ENCODE measurements at regions not wholly inside any gene's neighbourhood (a gene's known extent, or its start where the extent isn't known, plus 50 kb on each side); places are given as distances from the start of the nearest gene placed in this dataset.
"Not testable (repeated sequence)": the region's sequence is repeated elsewhere in the genome, so short reads cannot be mapped to it uniquely, and the experiment has no call there.

DNA sequence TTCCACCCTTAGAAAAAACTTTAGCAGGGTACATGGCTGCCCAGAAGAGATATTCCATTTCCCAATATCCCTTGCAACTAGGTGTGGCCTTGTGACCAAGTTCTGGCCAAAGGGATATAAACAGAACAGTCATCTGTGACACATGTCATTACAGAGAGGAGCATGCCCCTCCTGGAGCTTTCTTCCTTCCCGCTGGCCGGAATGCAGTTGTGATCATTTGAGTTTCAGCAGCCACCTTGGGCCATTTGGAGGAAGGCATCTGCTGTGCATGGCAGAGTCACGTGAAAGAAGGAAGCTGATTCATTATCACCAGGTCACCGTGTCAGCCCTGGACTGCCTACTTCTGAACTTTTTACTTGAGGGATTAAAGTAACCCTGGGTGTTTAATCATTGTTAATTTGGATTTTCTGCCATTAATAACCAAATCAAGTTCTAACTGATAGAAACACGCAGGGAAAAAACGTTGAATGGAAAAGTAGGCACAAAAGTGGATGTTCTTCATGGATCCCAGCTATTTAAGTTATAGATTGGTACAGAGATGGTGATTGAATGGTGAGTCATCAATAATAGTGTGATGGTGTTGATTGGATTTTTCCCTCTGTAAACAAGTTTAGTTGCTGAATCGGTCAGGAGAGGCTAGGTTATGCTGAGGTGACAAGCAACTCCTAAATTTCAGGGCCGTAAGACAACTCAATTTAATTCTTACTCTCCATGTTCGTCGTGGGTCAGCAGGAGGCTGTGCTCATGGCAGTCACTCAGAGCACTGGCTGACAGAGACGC, 80.7 kb upstream of the CCDC167 start:
- no peak for DNase-seq (ENCODE audit: extremely low read depth in 1 of 2, low read depth in 1 of 2)

GRCh38 chr6:37579444-37580067, 79.9 kb upstream of the CCDC167 start:
- no peak for DNase-seq (ENCODE audit: extremely low read depth in 1 of 2, low read depth in 1 of 2)

DNA sequence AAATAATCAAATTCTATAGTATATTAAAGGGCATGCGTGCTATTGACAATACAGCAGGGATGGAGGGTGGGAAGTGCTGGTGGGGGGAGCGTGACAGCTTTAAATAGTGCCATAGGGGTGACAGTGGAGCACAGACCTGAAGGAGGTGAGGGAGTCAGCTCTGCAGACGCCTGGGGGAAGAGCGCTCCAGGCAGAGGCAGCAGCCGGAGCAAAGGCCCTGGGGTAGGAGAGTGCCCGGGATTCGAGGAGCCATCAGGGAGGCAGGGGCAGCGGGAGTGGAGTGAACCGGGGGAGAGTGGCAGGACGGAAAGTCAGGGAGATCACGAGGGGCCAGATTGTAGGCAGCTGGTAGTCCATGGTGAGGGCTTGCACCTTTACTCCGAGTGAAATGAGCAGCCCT, 78.4 kb upstream of the CCDC167 start:
- no peak for DNase-seq (ENCODE audit: extremely low read depth in 1 of 2, low read depth in 1 of 2)

- DNase-seq (ENCODE audit: extremely low read depth in 1 of 2, low read depth in 1 of 2), result no peak
Observed at GRCh38 chr6:37576336-37576737, 76.6 kb upstream of the CCDC167 start.

DNA sequence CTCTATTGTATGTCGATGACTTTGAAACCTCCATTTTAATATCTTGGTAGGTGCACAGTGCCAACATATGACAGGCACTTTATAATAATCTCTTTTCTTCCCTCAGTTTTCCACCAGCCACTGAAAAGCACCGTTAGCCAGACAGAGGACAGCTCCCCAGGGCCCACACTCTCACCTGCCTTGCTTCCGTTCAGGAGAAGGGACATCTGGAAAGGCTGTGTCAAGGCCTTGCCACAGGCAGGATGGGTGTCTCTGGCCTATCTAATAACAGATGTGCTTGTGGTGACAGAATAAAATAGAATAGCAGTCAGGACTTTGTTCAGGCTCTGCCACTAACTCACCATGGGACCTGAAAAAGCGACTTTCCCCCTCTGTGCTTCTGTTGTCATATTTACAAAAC, 75.5 kb upstream of the CCDC167 start:
- DNase-seq (ENCODE audit: extremely low read depth in 1 of 2, low read depth in 1 of 2), result no peak

GRCh38 chr6:37572334-37572733, 72.6 kb upstream of the CCDC167 start:
- DNase-seq (ENCODE audit: extremely low read depth in 1 of 2, low read depth in 1 of 2), result no peak

DNA sequence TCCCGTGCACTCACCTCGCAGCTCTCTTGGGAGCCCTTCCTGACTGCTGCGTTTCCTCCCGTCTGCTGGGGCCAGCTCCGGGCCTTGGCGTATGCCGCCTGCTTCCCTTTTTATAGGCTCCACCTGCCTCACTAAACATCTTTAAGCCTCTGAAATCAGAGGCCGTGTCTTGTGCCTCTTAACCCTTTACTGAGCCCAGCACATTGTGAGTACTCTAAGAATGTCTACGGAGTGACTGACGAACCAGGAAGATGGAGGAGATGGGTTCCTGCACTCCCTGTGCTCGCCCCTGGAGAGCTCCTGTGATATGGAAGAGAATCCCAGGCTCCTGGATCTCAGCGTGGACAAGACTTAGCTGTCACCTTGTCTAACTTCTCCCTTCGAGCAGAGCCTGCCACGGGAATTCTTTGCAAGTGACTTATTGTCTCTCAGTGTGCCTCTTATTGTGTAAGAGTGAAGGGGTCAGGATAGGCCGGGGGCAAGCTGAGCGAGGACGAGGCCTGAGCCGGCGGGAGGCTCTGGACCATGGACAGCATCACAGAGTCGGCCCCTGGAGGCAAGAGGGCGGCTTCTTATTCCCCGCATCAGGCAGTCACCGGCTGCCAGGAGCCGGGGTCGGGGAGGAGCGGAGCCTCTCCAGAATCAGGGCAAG, 70.9 kb upstream of the CCDC167 start:
- DNase-seq (ENCODE audit: extremely low read depth in 1 of 2, low read depth in 1 of 2), result no peak

- DNase-seq (ENCODE audit: extremely low read depth in 1 of 2, low read depth in 1 of 2), result no peak
Observed at GRCh38 chr6:37569743-37570481, 70.2 kb upstream of the CCDC167 start.

DNA sequence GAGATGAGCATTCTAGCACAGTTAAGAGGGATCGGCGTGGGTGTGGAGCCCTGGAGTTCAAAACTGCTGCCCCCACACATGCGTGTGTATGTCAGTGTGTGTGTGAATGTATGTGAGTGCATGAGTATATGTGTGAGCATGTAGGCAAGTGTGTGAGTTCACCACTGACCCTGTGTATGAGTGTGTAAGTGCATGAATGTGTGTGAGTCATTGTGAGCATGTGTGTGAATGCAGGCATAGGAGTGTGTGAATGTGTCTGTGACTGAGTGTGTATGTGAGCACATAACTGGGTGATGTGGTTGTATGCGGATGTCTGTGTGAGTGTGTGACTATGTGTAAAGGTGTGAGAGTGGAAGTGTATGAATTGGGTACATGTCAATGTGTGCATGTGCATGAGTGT, 69.6 kb upstream of the CCDC167 start:
- DNase-seq (ENCODE audit: extremely low read depth in 1 of 2, low read depth in 1 of 2), result no peak

GRCh38 chr6:37566950-37567349, 67.3 kb upstream of the CCDC167 start:
- no peak for DNase-seq (ENCODE audit: extremely low read depth in 1 of 2, low read depth in 1 of 2)

DNA sequence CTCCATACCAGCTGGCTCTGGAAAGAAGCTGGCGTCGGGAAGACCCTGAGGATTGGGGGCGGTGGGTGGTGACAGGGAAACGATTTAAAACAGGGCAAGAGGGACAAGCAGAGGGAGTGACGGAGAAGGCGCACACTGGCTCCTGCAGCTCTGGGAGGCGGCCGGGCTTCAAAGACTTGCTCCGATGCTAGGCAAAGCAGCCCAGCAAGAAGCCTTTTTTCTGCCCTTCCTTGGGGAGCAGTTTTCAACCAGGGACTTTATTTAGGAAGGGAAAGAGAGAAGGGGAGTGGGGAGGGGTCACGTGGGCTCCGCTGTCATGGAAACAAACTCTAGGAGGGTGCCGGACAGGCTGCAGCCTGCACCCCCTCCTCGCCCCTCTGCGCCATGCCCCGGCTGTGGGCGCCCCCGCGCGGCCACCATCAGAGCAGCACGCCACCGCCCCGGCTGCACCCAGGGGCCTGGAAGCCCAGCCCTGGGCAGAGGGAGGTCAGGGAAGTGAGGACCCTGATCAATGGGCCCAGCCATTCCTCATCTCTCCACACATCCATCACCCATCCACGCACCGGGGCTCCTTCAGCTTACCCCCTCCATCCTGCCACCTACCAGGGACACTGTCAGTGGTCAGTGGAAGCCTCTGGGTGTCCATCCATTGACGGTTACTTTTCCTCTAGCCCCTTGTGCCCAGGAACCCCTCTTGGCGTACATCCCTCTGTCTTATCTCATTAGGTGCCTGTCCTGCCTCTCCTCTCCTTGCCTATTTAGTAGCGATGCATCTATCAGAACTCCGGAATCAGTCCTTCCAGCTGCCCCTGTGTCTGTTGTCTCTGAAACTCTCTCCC, 66.6 kb upstream of the CCDC167 start:
- peak; percentile 29 to 45 for DNase-seq (ENCODE audit: extremely low read depth in 1 of 2, low read depth in 1 of 2)

DNA sequence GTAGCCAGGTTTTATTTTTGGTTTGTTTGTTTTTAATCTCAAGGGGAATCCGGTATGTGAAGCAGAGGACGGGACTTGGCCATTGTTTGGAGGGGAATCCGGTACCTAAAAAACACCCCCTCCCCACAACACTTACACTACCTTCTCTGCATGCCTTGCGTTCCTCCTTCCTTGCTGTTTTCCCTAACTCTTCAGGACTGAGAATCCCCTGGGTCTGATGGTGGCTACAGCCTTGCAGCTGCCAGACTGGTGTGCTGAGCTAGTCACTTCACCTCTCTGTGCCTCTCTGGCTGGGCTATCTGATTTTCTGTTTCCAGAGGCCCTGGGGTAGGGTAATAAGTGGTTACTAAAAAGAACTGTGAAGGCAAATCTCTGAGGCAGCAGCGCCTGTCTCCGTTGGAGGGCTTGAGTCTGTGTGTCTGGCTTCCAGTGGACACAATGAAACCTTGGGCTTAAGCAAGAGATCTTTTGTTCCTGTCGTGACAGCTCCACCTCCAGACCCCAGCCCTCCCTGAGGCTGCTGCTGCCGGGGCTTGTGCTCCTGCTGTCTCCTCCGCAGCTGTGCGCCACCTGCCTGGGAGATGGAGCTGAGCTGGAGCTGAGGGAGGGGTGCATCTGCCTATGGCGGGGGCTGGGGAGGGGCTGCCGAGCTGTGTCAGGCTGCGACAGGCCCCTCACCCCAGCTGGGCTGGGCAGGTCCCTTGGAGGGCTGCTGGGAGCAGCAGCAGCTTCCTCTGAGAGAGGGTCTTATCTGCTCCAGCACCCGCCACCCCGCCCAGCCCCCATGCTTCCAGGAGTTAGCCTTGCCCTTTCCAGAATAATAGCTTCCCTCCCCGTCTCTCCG, 65.8 kb upstream of the CCDC167 start:
- DNase-seq (ENCODE audit: extremely low read depth in 1 of 2, low read depth in 1 of 2), result no peak

- DNase-seq (ENCODE audit: extremely low read depth in 1 of 2, low read depth in 1 of 2), result not testable (repeated sequence)
Observed at GRCh38 chr6:37562926-37563288, 63.2 kb upstream of the CCDC167 start.

DNA sequence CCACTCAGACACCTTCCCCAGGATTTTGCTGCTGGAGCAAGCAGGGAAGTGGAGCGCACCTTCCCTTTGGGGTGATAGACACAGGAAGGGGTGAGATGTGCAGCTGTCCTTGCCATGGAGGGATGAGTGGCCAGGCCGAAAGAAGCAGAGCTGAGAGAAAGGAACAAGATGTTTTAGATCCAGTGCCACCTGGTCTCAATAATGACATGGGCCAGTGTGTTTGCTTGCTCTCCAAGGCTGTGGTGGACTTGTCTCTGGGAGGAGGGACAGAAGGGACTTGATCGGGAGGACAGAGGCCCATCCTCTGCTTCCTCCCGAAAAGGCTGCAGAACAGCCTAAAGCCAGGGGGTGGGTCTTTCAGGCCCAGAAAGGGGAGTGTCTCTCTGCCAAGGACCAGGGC, 61.7 kb upstream of the CCDC167 start:
- no peak for DNase-seq (ENCODE audit: extremely low read depth in 1 of 2, low read depth in 1 of 2)

DNA sequence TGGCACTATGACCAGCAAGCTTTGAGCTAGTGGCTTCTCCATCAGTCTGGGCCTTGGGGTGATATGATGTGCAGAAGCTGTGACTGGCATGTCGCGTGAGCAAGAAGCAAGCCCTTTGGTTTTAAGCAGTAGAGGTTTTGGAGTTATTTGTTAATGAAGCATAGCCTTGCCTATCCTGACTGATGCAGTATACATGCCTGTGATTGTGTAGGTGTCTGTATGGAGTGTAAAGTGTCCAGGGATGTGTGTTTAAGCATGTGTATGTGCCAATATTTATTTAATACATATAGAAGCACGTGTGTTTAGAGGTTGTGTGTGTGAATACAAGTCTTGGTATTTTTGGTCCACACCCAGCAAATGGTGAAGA, 61.0 kb upstream of the CCDC167 start:
- no peak for DNase-seq (ENCODE audit: extremely low read depth in 1 of 2, low read depth in 1 of 2)

- no peak for DNase-seq (ENCODE audit: extremely low read depth in 1 of 2, low read depth in 1 of 2)
Observed at GRCh38 chr6:37559501-37559900, 59.8 kb upstream of the CCDC167 start.

- no peak for DNase-seq (ENCODE audit: extremely low read depth in 1 of 2, low read depth in 1 of 2)
Observed at GRCh38 chr6:37559050-37559449, 59.4 kb upstream of the CCDC167 start.

DNA sequence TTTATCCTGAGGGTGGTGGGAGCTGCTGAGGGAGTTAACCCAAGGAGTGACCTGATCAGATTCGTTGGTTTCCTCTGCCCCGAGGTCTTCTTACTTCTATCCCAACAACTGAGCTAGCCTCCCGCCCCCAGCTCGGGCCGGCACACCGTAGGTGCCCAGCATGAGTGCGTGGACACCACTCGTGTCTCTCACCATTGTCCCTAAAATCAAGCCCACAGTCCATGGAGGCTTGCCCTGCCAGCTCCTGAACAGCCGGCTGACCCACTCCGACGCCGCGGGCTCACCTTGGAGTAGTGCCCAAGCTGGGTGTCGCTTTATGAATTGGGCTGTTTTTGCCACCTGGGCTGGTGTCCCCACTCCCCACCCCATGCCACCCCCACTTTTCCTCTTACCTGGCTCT, 59.0 kb upstream of the CCDC167 start:
- no peak for DNase-seq (ENCODE audit: extremely low read depth in 1 of 2, low read depth in 1 of 2)

GRCh38 chr6:37558168-37558567, 58.5 kb upstream of the CCDC167 start:
- DNase-seq (ENCODE audit: extremely low read depth in 1 of 2, low read depth in 1 of 2), result no peak

GRCh38 chr6:37557645-37558114, 58.0 kb upstream of the CCDC167 start:
- no peak for DNase-seq (ENCODE audit: extremely low read depth in 1 of 2, low read depth in 1 of 2)

Measured in stimulated activated CD8-positive, alpha-beta memory T cell treated with anti-CD3 and anti-CD28 coated beads, Interleukin-7, amount 100 ng/mL, for 48 hours (primary cell).